HL-60 (cell line): ENCODE measurements at regions not wholly inside any gene's neighbourhood (a gene's known extent, or its start where the extent isn't known, plus 50 kb on each side); places are given as distances from the start of the nearest gene placed in this dataset.
"Not testable (repeated sequence)": the region's sequence is repeated elsewhere in the genome, so short reads cannot be mapped to it uniquely, and the experiment has no call there.

Experiments
- GABPA ChIP-seq: IDR thresholded peaks from 2 replicates; pipeline ENCODE4 v1.6.1; 2012; ENCODE audit warnings: low read depth
- TF ChIP-seq, protein P1 (sequence below): IDR thresholded peaks from one replicate; pipeline ENCODE4 v1.5.1; 2011; ENCODE audit warnings: low read length, control low read depth, inconsistent platforms; ENCODE audit not compliant: insufficient read depth

DNA sequence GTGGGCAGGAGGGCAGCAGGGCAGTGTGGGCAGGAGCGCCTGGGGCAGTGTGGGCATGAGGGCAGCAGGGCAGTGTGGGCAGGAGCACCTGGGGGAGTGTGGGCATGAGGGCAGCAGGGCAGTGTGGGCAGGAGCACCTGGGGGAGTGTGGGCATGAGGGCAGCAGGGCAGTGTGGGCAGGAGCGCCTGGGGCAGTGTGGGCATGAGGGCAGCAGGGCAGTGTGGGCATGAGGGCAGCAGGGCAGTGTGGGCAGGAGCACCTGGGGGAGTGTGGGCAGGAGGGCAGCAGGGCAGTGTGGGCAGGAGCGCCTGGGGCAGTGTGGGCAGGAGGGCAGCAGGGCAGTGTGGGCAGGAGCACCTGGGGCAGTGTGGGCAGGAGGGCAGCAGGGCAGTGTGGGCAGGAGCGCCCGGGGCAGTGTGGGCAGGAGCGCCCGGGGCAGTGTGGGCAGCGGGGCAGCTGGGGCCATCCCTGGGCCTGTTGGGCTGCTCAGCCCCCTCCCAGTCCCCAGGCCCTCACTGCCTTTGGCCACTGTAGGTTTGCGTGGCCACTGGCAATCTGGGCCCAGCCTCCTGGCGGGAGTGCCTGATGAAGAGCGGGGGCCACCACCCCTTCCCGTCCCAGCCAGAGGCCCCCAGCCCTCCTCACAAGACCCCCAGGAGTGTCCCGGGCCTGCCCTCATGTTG is 52.7 kb upstream of the NOTCH1 start:
- TF ChIP-seq, protein P1, sequence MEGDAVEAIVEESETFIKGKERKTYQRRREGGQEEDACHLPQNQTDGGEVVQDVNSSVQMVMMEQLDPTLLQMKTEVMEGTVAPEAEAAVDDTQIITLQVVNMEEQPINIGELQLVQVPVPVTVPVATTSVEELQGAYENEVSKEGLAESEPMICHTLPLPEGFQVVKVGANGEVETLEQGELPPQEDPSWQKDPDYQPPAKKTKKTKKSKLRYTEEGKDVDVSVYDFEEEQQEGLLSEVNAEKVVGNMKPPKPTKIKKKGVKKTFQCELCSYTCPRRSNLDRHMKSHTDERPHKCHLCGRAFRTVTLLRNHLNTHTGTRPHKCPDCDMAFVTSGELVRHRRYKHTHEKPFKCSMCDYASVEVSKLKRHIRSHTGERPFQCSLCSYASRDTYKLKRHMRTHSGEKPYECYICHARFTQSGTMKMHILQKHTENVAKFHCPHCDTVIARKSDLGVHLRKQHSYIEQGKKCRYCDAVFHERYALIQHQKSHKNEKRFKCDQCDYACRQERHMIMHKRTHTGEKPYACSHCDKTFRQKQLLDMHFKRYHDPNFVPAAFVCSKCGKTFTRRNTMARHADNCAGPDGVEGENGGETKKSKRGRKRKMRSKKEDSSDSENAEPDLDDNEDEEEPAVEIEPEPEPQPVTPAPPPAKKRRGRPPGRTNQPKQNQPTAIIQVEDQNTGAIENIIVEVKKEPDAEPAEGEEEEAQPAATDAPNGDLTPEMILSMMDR = not testable (repeated sequence)
- not testable (repeated sequence) for TF ChIP-seq GABPA
